GM23338 (cell line): ENCODE measurements at regions not wholly inside any gene's neighbourhood (a gene's known extent, or its start where the extent isn't known, plus 50 kb on each side); places are given as distances from the start of the nearest gene placed in this dataset.

Experiments used
- ATAC-seq: fragments of 200-7000 bp; cut with Tn5 transposase; 3 replicates; pipeline ENCODE4 v1.9.1; 2020
- DNase-seq: peaks from one replicate; pipeline ENCODE4 v3.0.0-alpha.2; 2015; ENCODE audit warnings: low spot score
- H2AFZ ChIP-seq: fragments of 200-600 bp; sonication (generic); 2 replicates; pipeline ENCODE4 v1.8.0; 2016; ENCODE audit warnings: antibody characterized with exemption, mild to moderate bottlenecking, moderate library complexity
- H3F3A ChIP-seq: fragments of 200-600 bp; sonication (generic); replicated peaks from 2 replicates; pipeline ENCODE4 v1.8.0; 2017; ENCODE audit warnings: antibody characterized with exemption, mixed run types, low read depth
- H3K27ac ChIP-seq: fragments of 200-600 bp; sonication (generic); 2 replicates; pipeline ENCODE4 v1.6.1; 2016; ENCODE audit warnings: low read depth
- H3K27me3 ChIP-seq: fragments of 200-600 bp; sonication (generic); 2 replicates; pipeline ENCODE4 v1.8.0; 2016; ENCODE audit warnings: mild to moderate bottlenecking, mixed run types, moderate library complexity; ENCODE audit not compliant: insufficient read depth
- H3K36me3 ChIP-seq: fragments of 200-600 bp; sonication (generic); 2 replicates; pipeline ENCODE4 v1.8.0; 2016; ENCODE audit warnings: mild to moderate bottlenecking; ENCODE audit not compliant: insufficient read depth
- H3K4me1 ChIP-seq: fragments of 200-600 bp; sonication (generic); 2 replicates; pipeline ENCODE4 v1.8.0; 2016; ENCODE audit warnings: mild to moderate bottlenecking, moderate library complexity; ENCODE audit not compliant: insufficient read depth
- H3K4me2 ChIP-seq: fragments of 200-600 bp; sonication (generic); 2 replicates; pipeline ENCODE4 v1.7.1; 2017; ENCODE audit warnings: mixed run types
- H3K4me3 ChIP-seq: fragments of 200-600 bp; sonication (generic); 2 replicates; pipeline ENCODE4 v1.6.1; 2016; ENCODE audit warnings: mixed run types
- H3K79me2 ChIP-seq: fragments of 200-600 bp; sonication (generic); replicated peaks from 2 replicates; pipeline ENCODE4 v1.8.0; 2017; ENCODE audit warnings: mild to moderate bottlenecking; ENCODE audit not compliant: insufficient read depth
- H3K9me2 ChIP-seq: fragments of 200-600 bp; sonication (generic); 2 replicates; pipeline ENCODE4 v1.8.0; 2017; ENCODE audit not compliant: insufficient read depth
- H4K20me1 ChIP-seq: fragments of 200-600 bp; sonication (generic); replicated peaks from 2 replicates; pipeline ENCODE4 v1.8.0; 2017; ENCODE audit warnings: mild to moderate bottlenecking; ENCODE audit not compliant: insufficient read depth
- H3K27ac Mint-ChIP-seq: 2 replicates; pipeline ENCODE4 v1.8.0; 2020; ENCODE audit warnings: inconsistent platforms, mild to moderate bottlenecking, moderate library complexity, mixed read lengths
- H3K27me3 Mint-ChIP-seq: 3 replicates; pipeline ENCODE4 v1.8.0; 2022; ENCODE audit warnings: low read depth, mild to moderate bottlenecking, moderate library complexity, mixed read lengths, inconsistent platforms; ENCODE audit not compliant: insufficient read depth, poor library complexity
- H3K36me3 Mint-ChIP-seq: 3 replicates; pipeline ENCODE4 v1.8.0; 2021; ENCODE audit warnings: low read depth, mild to moderate bottlenecking, inconsistent platforms, moderate library complexity, mixed read lengths
- H3K4me1 Mint-ChIP-seq: 3 replicates; pipeline ENCODE4 v1.8.0; 2020; ENCODE audit warnings: mild to moderate bottlenecking, inconsistent platforms, mixed read lengths
- H3K4me3 Mint-ChIP-seq: 3 replicates; pipeline ENCODE4 v1.8.0; 2021; ENCODE audit warnings: moderate library complexity, mild to moderate bottlenecking, inconsistent platforms, mixed read lengths
- H3K9me3 Mint-ChIP-seq: 3 replicates; pipeline ENCODE4 v1.8.0; 2020; ENCODE audit warnings: moderate library complexity, mild to moderate bottlenecking, inconsistent platforms, mixed read lengths
- CREB1 ChIP-seq: fragments of 250-450 bp; sonication (Bioruptor Pico); IDR thresholded peaks from 2 replicates; pipeline ENCODE4 v1.5.0; 2020; ENCODE audit warnings: low read depth, mild to moderate bottlenecking, moderate library complexity
- ETS1 ChIP-seq: IDR thresholded peaks from 2 replicates; pipeline ENCODE4 v1.6.1; 2016; ENCODE audit warnings: antibody characterized with exemption
- EZH2 ChIP-seq: fragments of 200-600 bp; sonication (generic); IDR thresholded peaks from one replicate; pipeline ENCODE4 v1.8.0; 2017; ENCODE audit warnings: antibody characterized with exemption, mild to moderate bottlenecking, low read depth; ENCODE audit not compliant: unreplicated experiment
- EZH2phosphoT487 ChIP-seq: fragments of 200-600 bp; sonication (generic); IDR thresholded peaks from one replicate; pipeline ENCODE4 v1.8.1; 2018; ENCODE audit warnings: antibody characterized with exemption; ENCODE audit not compliant: unreplicated experiment
- JUNB ChIP-seq: IDR thresholded peaks from one replicate; pipeline ENCODE4 v1.6.1; 2016; ENCODE audit warnings: antibody characterized with exemption; ENCODE audit not compliant: unreplicated experiment
- NANOG ChIP-seq: IDR thresholded peaks from 2 replicates; pipeline ENCODE4 v1.6.1; 2016; ENCODE audit warnings: antibody characterized with exemption, borderline replicate concordance
- POLR2AphosphoS5 ChIP-seq: IDR thresholded peaks from 2 replicates; pipeline ENCODE4 v1.6.1; 2016; ENCODE audit warnings: antibody characterized with exemption, low read depth
- STAT1 ChIP-seq: IDR thresholded peaks from one replicate; pipeline ENCODE4 v1.6.1; 2016; ENCODE audit warnings: antibody characterized with exemption; ENCODE audit not compliant: unreplicated experiment
- ZNF114 ChIP-seq: fragments of 250-450 bp; sonication (Bioruptor Pico); IDR thresholded peaks from 2 replicates; pipeline ENCODE4 v1.5.0; 2020; ENCODE audit warnings: mild to moderate bottlenecking, moderate library complexity
- ZNF331 ChIP-seq: fragments of 250-450 bp; sonication (Bioruptor Pico); IDR thresholded peaks from 2 replicates; pipeline ENCODE4 v1.5.0; 2020; ENCODE audit warnings: low read depth, mild to moderate bottlenecking, moderate library complexity
- TF ChIP-seq, protein P1 (sequence below): fragments of 250-450 bp; sonication (Bioruptor Pico); IDR thresholded peaks from 2 replicates; pipeline ENCODE4 v1.5.0; 2020; ENCODE audit warnings: mild to moderate bottlenecking, moderate library complexity
- TF ChIP-seq, protein P2 (sequence below), 2 experiments: fragments of 200-600 bp in 1 of 2; sonication (generic) in 1 of 2; conservative IDR thresholded peaks; 2 replicates each; pipeline versions ENCODE4 v1.5.1 to v1.6.1; 2016 to 2017; ENCODE audit warnings: antibody characterized with exemption in 2 of 2, low read depth in 2 of 2, mild to moderate bottlenecking in 2 of 2, moderate library complexity in 1 of 2
- TF ChIP-seq, protein P3 (sequence below): IDR thresholded peaks from one replicate; pipeline ENCODE4 v1.6.1; 2018; ENCODE audit warnings: antibody characterized with exemption; ENCODE audit not compliant: unreplicated experiment

GRCh38 chr9:82124090-82124489 lies 135.5 kb downstream of the SPATA31D1 start:
- no peaks in the 10 kb centered on the region for H3K79me2 ChIP-seq
- no peak overlapping the region for H3K4me2 ChIP-seq
- H3K4me3 ChIP-seq, result no peak overlapping the region
- Mint-ChIP-seq H3K9me3 (no peaks in the 10 kb centered on the region), H3K27ac (no peak overlapping the region), H3K4me3 (no peak overlapping the region), H3K27me3 (no peaks in the 10 kb centered on the region), H3K4me1 (no peaks in the 10 kb centered on the region), H3K36me3 (no peaks in the 10 kb centered on the region)
- H3K27me3 ChIP-seq, result no peaks in the 10 kb centered on the region
- no peak overlapping the region for H2AFZ ChIP-seq
- H4K20me1 ChIP-seq, result no peaks in the 10 kb centered on the region
- no peak for ATAC-seq
- H3K36me3 ChIP-seq, result no peaks in the 10 kb centered on the region
- H3K9me2 ChIP-seq, result no peaks in the 10 kb centered on the region
- no peak overlapping the region for H3K27ac ChIP-seq
- TF ChIP-seq ZNF114 (no peak), ZNF331 (CRISPR knock-in tag) (no peak), NANOG (no peak), EZH2phosphoT487 (no peak), ETS1 (no peak), CREB1 (CRISPR knock-in tag) (no peak), STAT1 (no peak), EZH2 (no peak), POLR2AphosphoS5 (no peak), JUNB (no peak)
- TF ChIP-seq, protein P1, sequence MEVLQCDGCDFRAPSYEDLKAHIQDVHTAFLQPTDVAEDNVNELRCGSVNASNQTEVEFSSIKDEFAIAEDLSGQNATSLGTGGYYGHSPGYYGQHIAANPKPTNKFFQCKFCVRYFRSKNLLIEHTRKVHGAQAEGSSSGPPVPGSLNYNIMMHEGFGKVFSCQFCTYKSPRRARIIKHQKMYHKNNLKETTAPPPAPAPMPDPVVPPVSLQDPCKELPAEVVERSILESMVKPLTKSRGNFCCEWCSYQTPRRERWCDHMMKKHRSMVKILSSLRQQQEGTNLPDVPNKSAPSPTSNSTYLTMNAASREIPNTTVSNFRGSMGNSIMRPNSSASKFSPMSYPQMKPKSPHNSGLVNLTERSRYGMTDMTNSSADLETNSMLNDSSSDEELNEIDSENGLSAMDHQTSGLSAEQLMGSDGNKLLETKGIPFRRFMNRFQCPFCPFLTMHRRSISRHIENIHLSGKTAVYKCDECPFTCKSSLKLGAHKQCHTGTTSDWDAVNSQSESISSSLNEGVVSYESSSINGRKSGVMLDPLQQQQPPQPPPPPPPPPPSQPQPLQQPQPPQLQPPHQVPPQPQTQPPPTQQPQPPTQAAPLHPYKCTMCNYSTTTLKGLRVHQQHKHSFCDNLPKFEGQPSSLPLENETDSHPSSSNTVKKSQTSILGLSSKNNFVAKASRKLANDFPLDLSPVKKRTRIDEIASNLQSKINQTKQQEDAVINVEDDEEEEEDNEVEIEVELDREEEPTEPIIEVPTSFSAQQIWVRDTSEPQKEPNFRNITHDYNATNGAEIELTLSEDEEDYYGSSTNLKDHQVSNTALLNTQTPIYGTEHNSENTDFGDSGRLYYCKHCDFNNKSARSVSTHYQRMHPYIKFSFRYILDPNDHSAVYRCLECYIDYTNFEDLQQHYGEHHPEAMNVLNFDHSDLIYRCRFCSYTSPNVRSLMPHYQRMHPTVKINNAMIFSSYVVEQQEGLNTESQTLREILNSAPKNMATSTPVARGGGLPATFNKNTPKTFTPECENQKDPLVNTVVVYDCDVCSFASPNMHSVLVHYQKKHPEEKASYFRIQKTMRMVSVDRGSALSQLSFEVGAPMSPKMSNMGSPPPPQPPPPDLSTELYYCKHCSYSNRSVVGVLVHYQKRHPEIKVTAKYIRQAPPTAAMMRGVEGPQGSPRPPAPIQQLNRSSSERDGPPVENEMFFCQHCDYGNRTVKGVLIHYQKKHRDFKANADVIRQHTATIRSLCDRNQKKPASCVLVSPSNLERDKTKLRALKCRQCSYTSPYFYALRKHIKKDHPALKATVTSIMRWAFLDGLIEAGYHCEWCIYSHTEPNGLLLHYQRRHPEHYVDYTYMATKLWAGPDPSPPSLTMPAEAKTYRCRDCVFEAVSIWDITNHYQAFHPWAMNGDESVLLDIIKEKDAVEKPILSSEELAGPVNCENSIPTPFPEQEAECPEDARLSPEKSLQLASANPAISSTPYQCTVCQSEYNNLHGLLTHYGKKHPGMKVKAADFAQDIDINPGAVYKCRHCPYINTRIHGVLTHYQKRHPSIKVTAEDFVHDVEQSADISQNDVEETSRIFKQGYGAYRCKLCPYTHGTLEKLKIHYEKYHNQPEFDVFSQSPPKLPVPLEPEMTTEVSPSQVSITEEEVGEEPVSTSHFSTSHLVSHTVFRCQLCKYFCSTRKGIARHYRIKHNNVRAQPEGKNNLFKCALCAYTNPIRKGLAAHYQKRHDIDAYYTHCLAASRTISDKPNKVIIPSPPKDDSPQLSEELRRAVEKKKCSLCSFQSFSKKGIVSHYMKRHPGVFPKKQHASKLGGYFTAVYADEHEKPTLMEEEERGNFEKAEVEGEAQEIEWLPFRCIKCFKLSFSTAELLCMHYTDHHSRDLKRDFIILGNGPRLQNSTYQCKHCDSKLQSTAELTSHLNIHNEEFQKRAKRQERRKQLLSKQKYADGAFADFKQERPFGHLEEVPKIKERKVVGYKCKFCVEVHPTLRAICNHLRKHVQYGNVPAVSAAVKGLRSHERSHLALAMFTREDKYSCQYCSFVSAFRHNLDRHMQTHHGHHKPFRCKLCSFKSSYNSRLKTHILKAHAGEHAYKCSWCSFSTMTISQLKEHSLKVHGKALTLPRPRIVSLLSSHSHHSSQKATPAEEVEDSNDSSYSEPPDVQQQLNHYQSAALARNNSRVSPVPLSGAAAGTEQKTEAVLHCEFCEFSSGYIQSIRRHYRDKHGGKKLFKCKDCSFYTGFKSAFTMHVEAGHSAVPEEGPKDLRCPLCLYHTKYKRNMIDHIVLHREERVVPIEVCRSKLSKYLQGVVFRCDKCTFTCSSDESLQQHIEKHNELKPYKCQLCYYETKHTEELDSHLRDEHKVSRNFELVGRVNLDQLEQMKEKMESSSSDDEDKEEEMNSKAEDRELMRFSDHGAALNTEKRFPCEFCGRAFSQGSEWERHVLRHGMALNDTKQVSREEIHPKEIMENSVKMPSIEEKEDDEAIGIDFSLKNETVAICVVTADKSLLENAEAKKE, result no peak
- TF ChIP-seq, protein P2, sequence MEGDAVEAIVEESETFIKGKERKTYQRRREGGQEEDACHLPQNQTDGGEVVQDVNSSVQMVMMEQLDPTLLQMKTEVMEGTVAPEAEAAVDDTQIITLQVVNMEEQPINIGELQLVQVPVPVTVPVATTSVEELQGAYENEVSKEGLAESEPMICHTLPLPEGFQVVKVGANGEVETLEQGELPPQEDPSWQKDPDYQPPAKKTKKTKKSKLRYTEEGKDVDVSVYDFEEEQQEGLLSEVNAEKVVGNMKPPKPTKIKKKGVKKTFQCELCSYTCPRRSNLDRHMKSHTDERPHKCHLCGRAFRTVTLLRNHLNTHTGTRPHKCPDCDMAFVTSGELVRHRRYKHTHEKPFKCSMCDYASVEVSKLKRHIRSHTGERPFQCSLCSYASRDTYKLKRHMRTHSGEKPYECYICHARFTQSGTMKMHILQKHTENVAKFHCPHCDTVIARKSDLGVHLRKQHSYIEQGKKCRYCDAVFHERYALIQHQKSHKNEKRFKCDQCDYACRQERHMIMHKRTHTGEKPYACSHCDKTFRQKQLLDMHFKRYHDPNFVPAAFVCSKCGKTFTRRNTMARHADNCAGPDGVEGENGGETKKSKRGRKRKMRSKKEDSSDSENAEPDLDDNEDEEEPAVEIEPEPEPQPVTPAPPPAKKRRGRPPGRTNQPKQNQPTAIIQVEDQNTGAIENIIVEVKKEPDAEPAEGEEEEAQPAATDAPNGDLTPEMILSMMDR (conservative IDR thresholded peaks at IDR 0.05; ENCODE audit: low read depth in 2 of 2), result no peak
- TF ChIP-seq, protein P3, sequence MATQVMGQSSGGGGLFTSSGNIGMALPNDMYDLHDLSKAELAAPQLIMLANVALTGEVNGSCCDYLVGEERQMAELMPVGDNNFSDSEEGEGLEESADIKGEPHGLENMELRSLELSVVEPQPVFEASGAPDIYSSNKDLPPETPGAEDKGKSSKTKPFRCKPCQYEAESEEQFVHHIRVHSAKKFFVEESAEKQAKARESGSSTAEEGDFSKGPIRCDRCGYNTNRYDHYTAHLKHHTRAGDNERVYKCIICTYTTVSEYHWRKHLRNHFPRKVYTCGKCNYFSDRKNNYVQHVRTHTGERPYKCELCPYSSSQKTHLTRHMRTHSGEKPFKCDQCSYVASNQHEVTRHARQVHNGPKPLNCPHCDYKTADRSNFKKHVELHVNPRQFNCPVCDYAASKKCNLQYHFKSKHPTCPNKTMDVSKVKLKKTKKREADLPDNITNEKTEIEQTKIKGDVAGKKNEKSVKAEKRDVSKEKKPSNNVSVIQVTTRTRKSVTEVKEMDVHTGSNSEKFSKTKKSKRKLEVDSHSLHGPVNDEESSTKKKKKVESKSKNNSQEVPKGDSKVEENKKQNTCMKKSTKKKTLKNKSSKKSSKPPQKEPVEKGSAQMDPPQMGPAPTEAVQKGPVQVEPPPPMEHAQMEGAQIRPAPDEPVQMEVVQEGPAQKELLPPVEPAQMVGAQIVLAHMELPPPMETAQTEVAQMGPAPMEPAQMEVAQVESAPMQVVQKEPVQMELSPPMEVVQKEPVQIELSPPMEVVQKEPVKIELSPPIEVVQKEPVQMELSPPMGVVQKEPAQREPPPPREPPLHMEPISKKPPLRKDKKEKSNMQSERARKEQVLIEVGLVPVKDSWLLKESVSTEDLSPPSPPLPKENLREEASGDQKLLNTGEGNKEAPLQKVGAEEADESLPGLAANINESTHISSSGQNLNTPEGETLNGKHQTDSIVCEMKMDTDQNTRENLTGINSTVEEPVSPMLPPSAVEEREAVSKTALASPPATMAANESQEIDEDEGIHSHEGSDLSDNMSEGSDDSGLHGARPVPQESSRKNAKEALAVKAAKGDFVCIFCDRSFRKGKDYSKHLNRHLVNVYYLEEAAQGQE, result no peak
- DNase-seq, result no peak
- no peaks in the 10 kb centered on the region for H3F3A ChIP-seq
- H3K4me1 ChIP-seq, result no peaks in the 10 kb centered on the region
